GM19438 (cell line): ENCODE measurements at regions not wholly inside any gene's neighbourhood (a gene's known extent, or its start where the extent isn't known, plus 50 kb on each side); places are given as distances from the start of the nearest gene placed in this dataset.

Experiments used
- ATAC-seq: cut with Tn5 transposase; IDR thresholded peaks from one replicate; pipeline ENCODE4 v1.9.1; 2021; ENCODE audit warnings: low read depth; ENCODE audit not compliant: unreplicated experiment

GRCh38 chr15:95898761-95899160, 431.7 kb upstream of the NR2F2 start:
- no peak for ATAC-seq

- ATAC-seq, result no peak
These were observed 429.2 kb upstream of the NR2F2 start for GRCh38 chr15:95901271-95901670.

GRCh38 chr15:95902606-95903005, 427.9 kb upstream of the NR2F2 start:
- ATAC-seq, result no peak

- no peak for ATAC-seq
These were observed 427.1 kb upstream of the NR2F2 start for GRCh38 chr15:95903352-95903751.

GRCh38 chr15:95910643-95911212, 419.8 kb upstream of the NR2F2 start:
- no peak for ATAC-seq

- ATAC-seq, result no peak
These were observed 418.8 kb upstream of the NR2F2 start for GRCh38 chr15:95911570-95912279.

- no peak for ATAC-seq
These were observed 418.2 kb upstream of the NR2F2 start for GRCh38 chr15:95912280-95912625.

GRCh38 chr15:95912728-95913127, 417.8 kb upstream of the NR2F2 start:
- ATAC-seq, result no peak

- ATAC-seq, result no peak
These were observed 413.9 kb upstream of the NR2F2 start for GRCh38 chr15:95916568-95916967.

- ATAC-seq, result no peak
These were observed 412.0 kb upstream of the NR2F2 start for GRCh38 chr15:95918525-95918924.

- ATAC-seq, result no peak
These were observed 411.0 kb upstream of the NR2F2 start for GRCh38 chr15:95919460-95919859.

- ATAC-seq, result no peak
These were observed 409.1 kb upstream of the NR2F2 start for GRCh38 chr15:95921404-95921803.

GRCh38 chr15:95922431-95922830, 408.1 kb upstream of the NR2F2 start:
- ATAC-seq, result no peak

- no peak for ATAC-seq
These were observed 406.7 kb upstream of the NR2F2 start for GRCh38 chr15:95923792-95924191.

- no peak for ATAC-seq
These were observed 401.7 kb upstream of the NR2F2 start for GRCh38 chr15:95928822-95929221.

- ATAC-seq, result peak; percentile 78
These were observed 401.2 kb upstream of the NR2F2 start for GRCh38 chr15:95929232-95929846.

- no peak for ATAC-seq
These were observed 399.7 kb upstream of the NR2F2 start for GRCh38 chr15:95930659-95931375.

- ATAC-seq, result no peak
These were observed 398.9 kb upstream of the NR2F2 start for GRCh38 chr15:95931619-95932018.

- no peak for ATAC-seq
These were observed 398.4 kb upstream of the NR2F2 start for GRCh38 chr15:95932141-95932540.

GRCh38 chr15:95932676-95933075, 397.8 kb upstream of the NR2F2 start:
- no peak for ATAC-seq

GRCh38 chr15:95935852-95936251, 394.6 kb upstream of the NR2F2 start:
- ATAC-seq, result no peak

- no peak for ATAC-seq
These were observed 393.4 kb upstream of the NR2F2 start for GRCh38 chr15:95937128-95937528.
